HFF-Myc (cell line): ENCODE measurements at regions not wholly inside any gene's neighbourhood (a gene's known extent, or its start where the extent isn't known, plus 50 kb on each side); places are given as distances from the start of the nearest gene placed in this dataset.

Experiments used
- DNase-seq: peaks from one replicate; pipeline ENCODE4 v3.0.0-alpha.2; 2011; ENCODE audit warnings: low read depth; ENCODE audit errors: extremely low read depth
- H3K4me3 ChIP-seq: replicated peaks from 2 replicates; pipeline ENCODE4 v1.5.1; 2011; ENCODE audit warnings: low read depth, mild to moderate bottlenecking, control low read depth, low read length
- CTCF ChIP-seq: IDR thresholded peaks from 2 replicates; pipeline ENCODE4 v1.5.1; 2012; ENCODE audit warnings: mild to moderate bottlenecking, low read depth, low read length, control low read depth; ENCODE audit errors: missing control alignments

- no peak for TF ChIP-seq CTCF
- no peak for DNase-seq
- no peak overlapping the region for H3K4me3 ChIP-seq
Observed at GRCh38 chr2:43077876-43078275, 148.5 kb downstream of the ZFP36L2 start.

GRCh38 chr2:43076676-43077075, 149.7 kb downstream of the ZFP36L2 start:
- no peak for DNase-seq
- H3K4me3 ChIP-seq, result no peak overlapping the region
- TF ChIP-seq CTCF, result no peak

- TF ChIP-seq CTCF, result no peak
- no peak overlapping the region for H3K4me3 ChIP-seq
- no peak for DNase-seq
Observed at GRCh38 chr2:43075811-43076585, 150.4 kb downstream of the ZFP36L2 start.

- TF ChIP-seq CTCF, result no peak
- DNase-seq, result peak; percentile 97
- no peak overlapping the region for H3K4me3 ChIP-seq
Observed at GRCh38 chr2:43075054-43075593, 151.3 kb downstream of the ZFP36L2 start.

GRCh38 chr2:43074592-43075053, 151.8 kb downstream of the ZFP36L2 start:
- no peak for DNase-seq
- no peak for TF ChIP-seq CTCF
- H3K4me3 ChIP-seq, result no peak overlapping the region

GRCh38 chr2:43074052-43074451, 152.4 kb downstream of the ZFP36L2 start:
- TF ChIP-seq CTCF, result no peak
- H3K4me3 ChIP-seq, result no peak overlapping the region
- DNase-seq, result no peak
